GM18511 (cell line): ENCODE measurements at regions not wholly inside any gene's neighbourhood (a gene's known extent, or its start where the extent isn't known, plus 50 kb on each side); places are given as distances from the start of the nearest gene placed in this dataset.
"Not testable (repeated sequence)": the region's sequence is repeated elsewhere in the genome, so short reads cannot be mapped to it uniquely, and the experiment has no call there.

ENCODE experiments used
- ATAC-seq: cut with Tn5 transposase; IDR thresholded peaks from one replicate; pipeline ENCODE4 v1.9.1; 2021; ENCODE audit warnings: mild to moderate bottlenecking, moderate library complexity; ENCODE audit not compliant: unreplicated experiment

DNA sequence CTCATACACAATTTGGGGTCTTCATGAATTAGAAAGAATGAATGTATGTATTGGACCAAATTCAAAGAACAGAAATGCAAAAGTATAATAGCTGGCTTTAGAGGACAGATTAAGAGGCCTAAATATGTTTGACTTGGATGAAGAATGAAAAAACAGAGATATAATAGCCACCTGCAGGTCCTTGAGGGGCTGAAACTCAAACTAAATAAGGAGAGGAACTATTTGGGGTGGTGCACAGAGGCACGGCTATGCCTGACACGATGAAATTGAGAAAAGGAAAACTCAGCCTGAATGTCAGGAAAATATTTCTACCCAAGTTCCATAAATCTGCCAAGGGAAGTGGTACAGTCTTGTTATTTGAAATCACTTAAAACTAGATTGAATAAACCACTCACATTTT, 222.9 kb upstream of the DDHD1 start:
- ATAC-seq, result no peak

DNA sequence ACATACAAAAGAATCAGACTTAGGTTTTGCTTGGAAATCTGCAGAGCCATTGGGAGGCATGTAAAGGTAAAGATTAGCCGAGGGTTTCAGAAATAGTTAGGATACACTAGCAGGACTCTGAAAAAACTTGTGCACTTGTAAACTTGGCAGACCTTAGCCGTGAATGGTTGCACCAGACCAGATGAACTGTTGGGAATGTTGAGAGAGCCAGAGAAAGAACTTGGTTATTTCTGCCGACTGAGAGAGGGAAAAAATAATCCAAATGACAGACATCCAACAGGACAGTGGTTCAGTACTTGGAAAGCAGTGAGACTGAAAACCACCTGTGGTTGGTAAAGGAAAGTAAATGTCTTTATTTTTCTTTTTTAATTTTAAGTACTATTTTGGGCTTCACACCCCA, 222.5 kb upstream of the DDHD1 start:
- ATAC-seq, result no peak

- no peak for ATAC-seq
Observed at GRCh38 chr14:53368711-53369201, 215.6 kb upstream of the DDHD1 start.

DNA sequence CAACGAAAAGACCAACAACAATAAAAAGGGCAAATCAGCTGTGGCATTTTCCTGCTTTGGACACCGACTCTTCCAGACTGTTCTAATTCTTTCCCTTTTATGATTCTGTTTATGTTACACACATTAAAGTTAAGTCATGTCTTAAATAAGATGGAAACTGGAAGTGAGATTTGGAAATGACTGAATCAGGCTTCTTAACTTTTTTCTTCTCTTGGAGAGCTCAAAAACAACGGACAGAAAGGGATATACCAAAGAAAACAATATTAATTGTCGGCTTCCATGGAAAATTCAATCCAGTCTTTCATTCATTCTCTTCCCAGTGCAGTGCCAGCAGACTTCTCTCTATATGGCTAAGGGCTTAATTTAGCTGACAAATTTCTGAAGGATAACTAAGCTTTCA, 214.9 kb upstream of the DDHD1 start:
- ATAC-seq, result no peak

DNA sequence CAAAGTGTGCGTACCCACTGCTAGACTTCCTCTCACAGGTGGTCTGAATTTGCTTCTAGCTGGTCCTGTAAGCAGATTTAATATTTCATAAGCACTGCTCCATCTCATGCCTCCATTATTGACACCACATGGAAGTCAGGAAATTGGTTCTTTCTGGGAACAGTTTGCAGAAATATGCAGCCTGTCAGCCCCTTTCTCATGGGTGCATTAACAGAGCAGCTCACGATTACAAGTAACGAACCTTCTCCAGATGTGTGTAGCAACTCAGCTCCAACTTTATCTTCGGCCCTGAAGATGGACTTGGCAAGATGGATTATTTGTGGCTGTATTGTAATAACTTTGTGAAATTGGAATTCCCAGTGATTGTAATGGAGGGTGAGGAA, 214.5 kb upstream of the DDHD1 start:
- no peak for ATAC-seq

- no peak for ATAC-seq
Observed at GRCh38 chr14:53365486-53366130, 212.5 kb upstream of the DDHD1 start.

- ATAC-seq, result not testable (repeated sequence)
Observed at GRCh38 chr14:53362916-53363315, 209.8 kb upstream of the DDHD1 start.

- ATAC-seq, result no peak
Observed at GRCh38 chr14:53360829-53361228, 207.7 kb upstream of the DDHD1 start.

DNA sequence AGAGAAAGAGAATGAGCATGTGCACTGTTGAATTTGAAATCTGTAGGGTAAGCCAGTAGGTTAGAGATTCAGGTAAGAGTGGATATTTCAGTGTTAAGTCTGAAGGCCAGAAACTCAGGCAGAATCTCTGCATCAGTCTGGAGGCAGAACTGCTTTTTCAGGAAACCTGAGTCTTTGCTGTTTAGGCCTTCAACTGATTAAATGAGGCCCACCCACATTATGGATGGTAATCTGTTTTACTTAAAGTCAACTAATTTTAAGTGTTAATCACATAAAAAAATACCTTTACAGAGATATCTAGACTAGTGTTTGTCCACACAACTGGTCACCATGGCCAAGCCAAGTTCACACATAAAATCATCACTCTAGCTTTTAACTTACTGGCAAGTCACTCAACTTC, 205.0 kb upstream of the DDHD1 start:
- ATAC-seq, result no peak

DNA sequence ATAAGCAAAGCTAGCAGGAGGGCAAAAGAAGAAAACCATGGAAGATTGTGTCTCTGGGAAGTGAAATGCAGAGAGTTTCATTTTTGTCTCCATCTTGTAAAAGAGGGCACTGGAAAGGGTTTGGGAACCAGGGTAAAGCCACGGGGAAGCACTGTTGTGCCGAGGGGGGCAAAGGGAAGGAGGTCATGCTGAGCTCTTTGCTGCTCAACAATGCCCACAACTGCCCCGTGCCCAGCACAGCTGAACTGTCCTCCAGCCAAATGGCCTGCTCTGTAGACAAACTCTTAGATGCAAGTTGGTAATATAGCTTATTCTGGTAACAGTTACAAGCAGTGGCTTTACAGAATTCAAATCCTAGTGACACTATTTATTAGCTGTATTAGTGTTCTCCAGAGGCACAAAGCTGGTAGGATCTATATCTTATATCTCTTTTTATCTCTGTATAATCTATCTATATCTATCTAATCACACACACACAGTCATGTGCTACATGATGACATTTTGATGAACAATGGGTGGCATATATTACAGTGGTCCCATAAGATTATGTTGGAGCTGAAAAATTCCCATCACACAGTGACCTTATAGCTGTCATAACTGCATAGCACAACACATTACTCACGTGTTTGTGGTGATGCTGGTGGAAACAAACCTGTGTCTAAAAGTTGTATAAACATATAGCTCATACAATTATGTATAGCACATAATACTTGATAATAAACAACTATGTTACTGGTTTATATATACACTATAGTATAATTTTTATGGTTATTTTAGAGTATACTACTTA, 203.4 kb upstream of the DDHD1 start:
- no peak for ATAC-seq

- no peak for ATAC-seq
Observed at GRCh38 chr14:53355581-53356112, 202.5 kb upstream of the DDHD1 start.

- no peak for ATAC-seq
Observed at GRCh38 chr14:53354336-53354735, 201.2 kb upstream of the DDHD1 start.

DNA sequence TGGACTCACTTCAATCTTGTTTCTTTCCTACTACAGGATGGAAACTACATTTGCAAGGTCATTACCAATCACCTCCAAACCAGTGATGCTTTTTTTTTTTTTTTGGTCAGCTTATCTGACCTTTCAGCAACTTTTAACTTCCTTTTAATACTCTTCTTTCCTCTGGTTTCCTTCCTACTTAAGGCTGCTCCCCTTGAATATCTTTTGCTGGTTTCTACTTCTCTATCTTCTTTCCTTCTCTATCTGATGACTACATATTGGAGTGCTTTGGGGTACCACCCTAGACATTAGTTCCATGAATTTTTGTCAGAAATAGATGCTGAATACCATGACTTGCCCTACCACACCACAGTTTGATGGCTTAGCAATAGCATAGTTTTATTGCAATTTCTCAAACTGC, 197.7 kb upstream of the DDHD1 start:
- no peak for ATAC-seq

DNA sequence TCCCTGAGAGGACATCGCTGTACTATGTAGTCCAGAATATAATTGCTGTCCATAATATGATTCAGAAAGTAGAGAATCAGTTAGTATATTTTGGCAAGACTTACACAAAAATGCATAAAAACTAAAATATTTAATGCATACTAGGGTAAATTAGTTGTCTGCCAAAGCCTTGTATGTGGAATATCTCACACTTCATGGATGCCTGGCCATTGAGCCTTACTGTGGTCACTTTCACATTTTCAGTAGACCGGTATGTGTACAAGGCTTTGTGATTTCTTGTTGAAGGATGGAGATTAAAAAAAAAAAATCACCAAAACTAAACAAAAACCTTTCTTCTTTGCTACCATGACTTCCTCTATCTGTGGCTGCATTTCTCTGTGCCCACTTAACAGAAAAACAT, 197.3 kb upstream of the DDHD1 start:
- ATAC-seq, result no peak

DNA sequence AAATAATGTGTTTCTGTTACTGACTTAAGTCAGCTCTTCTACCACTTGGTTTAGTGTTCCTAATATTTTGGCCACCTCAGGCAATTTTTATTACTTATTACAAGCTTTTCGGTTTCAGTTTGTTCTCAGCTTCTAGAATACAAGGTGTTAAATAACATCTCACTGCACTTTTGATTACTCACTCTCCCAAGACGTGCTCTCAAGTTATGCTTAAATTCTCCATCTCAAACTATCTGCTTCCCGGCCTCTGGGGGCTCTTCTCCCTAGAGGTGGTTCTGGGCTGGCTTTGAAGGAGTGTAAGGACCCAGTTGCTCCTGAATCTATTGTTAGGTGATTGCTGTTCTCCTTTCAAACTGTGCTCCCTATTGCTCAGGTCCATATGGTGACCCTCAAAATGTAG, 193.9 kb upstream of the DDHD1 start:
- no peak for ATAC-seq

GRCh38 chr14:53341324-53341723, 188.2 kb upstream of the DDHD1 start:
- ATAC-seq, result no peak

DNA sequence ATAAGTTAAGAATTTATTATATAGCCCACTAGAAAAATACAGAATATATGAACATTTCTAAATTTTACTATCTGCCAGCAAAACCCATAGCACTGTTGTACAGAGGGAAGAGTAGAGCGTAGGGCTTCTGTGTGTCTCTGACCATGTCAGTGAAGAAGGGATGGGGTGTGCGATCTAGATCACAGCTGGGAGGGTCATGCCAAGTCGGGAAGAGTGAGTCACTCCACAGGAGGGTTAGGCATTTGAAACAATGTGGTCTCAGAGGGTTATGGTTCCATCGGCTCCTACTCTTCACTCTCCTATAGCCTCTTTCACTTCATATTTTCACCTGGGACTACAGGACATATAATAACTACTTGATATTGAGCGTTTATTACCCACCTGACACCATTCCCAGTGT, 185.1 kb upstream of the DDHD1 start:
- ATAC-seq, result no peak

- no peak for ATAC-seq
Observed at GRCh38 chr14:53336729-53337128, 183.6 kb upstream of the DDHD1 start.

GRCh38 chr14:53333809-53334208, 180.7 kb upstream of the DDHD1 start:
- no peak for ATAC-seq

- no peak for ATAC-seq
Observed at GRCh38 chr14:53331921-53332320, 178.8 kb upstream of the DDHD1 start.

DNA sequence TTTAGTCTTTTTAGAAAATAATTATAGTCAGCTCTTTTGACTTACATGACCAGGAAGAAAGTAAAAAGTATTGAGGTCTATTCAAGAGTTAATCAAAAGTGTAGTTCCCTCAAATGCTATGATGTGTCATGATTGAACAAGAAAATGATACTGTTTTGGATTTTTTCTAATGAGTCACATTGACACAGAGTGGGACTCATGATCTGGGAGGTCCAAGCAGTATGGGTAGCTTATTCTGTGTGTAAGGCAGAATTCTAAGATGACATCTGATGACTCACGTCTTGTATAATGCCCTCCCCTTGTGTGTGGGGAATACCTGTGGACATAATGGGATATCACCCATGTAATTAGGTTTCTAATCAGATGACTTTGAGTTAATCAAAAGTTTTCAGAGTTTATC, 178.1 kb upstream of the DDHD1 start:
- no peak for ATAC-seq

GRCh38 chr14:53330441-53330840, 177.3 kb upstream of the DDHD1 start:
- no peak for ATAC-seq
